ENCODE measurements at regions not wholly inside any gene's neighbourhood (a gene's known extent, or its start where the extent isn't known, plus 50 kb on each side); places are given as distances from the start of the nearest gene placed in this dataset.

- DNase-seq (no peak), ATAC-seq (ENCODE audit: poor library complexity) (peak; percentile 66)
- intact Hi-C loops (cut with DNase I), result no loop called here
These were observed 419.4 kb downstream of the C6orf118 start for GRCh38 chr6:164889980-164890379.

GRCh38 chr6:164887660-164888059 is 421.7 kb downstream of the C6orf118 start:
- ATAC-seq (ENCODE audit: poor library complexity), result no peak
- DNase-seq, result no peak
- intact Hi-C loops (cut with DNase I), result no loop called here

- no peak for DNase-seq
- intact Hi-C loops (cut with DNase I), result no loop called here
- ATAC-seq (ENCODE audit: poor library complexity), result no peak
These were observed 427.2 kb downstream of the C6orf118 start for GRCh38 chr6:164882236-164882635.

GRCh38 chr6:164871783-164872182 is 437.6 kb downstream of the C6orf118 start:
- DNase-seq, result no peak
- intact Hi-C loops (cut with DNase I), result no loop called here
- no peak for ATAC-seq (ENCODE audit: poor library complexity)

GRCh38 chr6:164870164-164870563 is 439.2 kb downstream of the C6orf118 start:
- ATAC-seq (ENCODE audit: poor library complexity) (no peak), DNase-seq (no peak)
- intact Hi-C loops (cut with DNase I), result no loop called here

GRCh38 chr6:164861967-164862366 is 447.4 kb downstream of the C6orf118 start:
- intact Hi-C loops (cut with DNase I), result no loop called here
- ATAC-seq (ENCODE audit: poor library complexity) (no peak), DNase-seq (no peak)

- intact Hi-C loops (cut with DNase I), result no loop called here
- ATAC-seq (ENCODE audit: poor library complexity), result peak; percentile 68
- no peak for DNase-seq
These were observed 449.6 kb downstream of the C6orf118 start for GRCh38 chr6:164859816-164860215.

- intact Hi-C loops (cut with DNase I), result no loop called here
- ATAC-seq (ENCODE audit: poor library complexity), result no peak
These were observed 453.3 kb downstream of the C6orf118 start for GRCh38 chr6:164856138-164856537.

GRCh38 chr6:164855281-164855680 is 454.1 kb downstream of the C6orf118 start:
- intact Hi-C loops (cut with DNase I), result no loop called here
- ATAC-seq (ENCODE audit: poor library complexity), result no peak
- no peak for DNase-seq

More at GRCh38 chr6:164856138-164856537, 453.3 kb downstream of the C6orf118 start:
- no peak for DNase-seq

- no peak for ATAC-seq (ENCODE audit: poor library complexity)
These were observed 454.9 kb downstream of the C6orf118 start for GRCh38 chr6:164854526-164854925.

GRCh38 chr6:164845773-164846172 is 463.6 kb downstream of the C6orf118 start:
- DNase-seq, result no peak
- peak; percentile 60 for ATAC-seq (ENCODE audit: poor library complexity)
- intact Hi-C loops (cut with DNase I), result no loop called here

More at GRCh38 chr6:164854526-164854925, 454.9 kb downstream of the C6orf118 start:
- no peak for DNase-seq
- intact Hi-C loops (cut with DNase I), result no loop called here

- intact Hi-C loops (cut with DNase I), result no loop called here
- ATAC-seq (ENCODE audit: poor library complexity) (no peak), DNase-seq (no peak)
These were observed 467.3 kb downstream of the C6orf118 start for GRCh38 chr6:164842085-164842484.

- intact Hi-C loops (cut with DNase I), result no loop called here
- DNase-seq, result no peak
- ATAC-seq (ENCODE audit: poor library complexity), result no peak
These were observed 471.3 kb downstream of the C6orf118 start for GRCh38 chr6:164838068-164838615.

GRCh38 chr6:164836486-164836885 is 472.9 kb downstream of the C6orf118 start:
- intact Hi-C loops (cut with DNase I), result no loop called here
- DNase-seq (no peak), ATAC-seq (ENCODE audit: poor library complexity) (no peak)

GRCh38 chr6:164832410-164832809 is 477.0 kb downstream of the C6orf118 start:
- intact Hi-C loops (cut with DNase I), result no loop called here
- DNase-seq (no peak), ATAC-seq (ENCODE audit: poor library complexity) (peak; percentile 51)

GRCh38 chr6:164827537-164827936 is 481.9 kb downstream of the C6orf118 start:
- ATAC-seq (ENCODE audit: poor library complexity) (no peak), DNase-seq (no peak)
- intact Hi-C loops (cut with DNase I), result no loop called here

GRCh38 chr6:164826831-164827468 is 482.5 kb downstream of the C6orf118 start:
- intact Hi-C loops (cut with DNase I), result no loop called here
- ATAC-seq (ENCODE audit: poor library complexity), result no peak

GRCh38 chr6:164825386-164825785 is 484.0 kb downstream of the C6orf118 start:
- intact Hi-C loops (cut with DNase I), result no loop called here
- ATAC-seq (ENCODE audit: poor library complexity) (no peak), DNase-seq (no peak)

More at GRCh38 chr6:164826831-164827468, 482.5 kb downstream of the C6orf118 start:
- DNase-seq, result no peak

GRCh38 chr6:164817662-164818061 is 491.7 kb downstream of the C6orf118 start:
- ATAC-seq (ENCODE audit: poor library complexity) (no peak), DNase-seq (no peak)
- intact Hi-C loops (cut with DNase I), result no loop called here

- intact Hi-C loops (cut with DNase I), result no loop called here
- ATAC-seq (ENCODE audit: poor library complexity) (no peak), DNase-seq (no peak)
These were observed 496.7 kb downstream of the C6orf118 start for GRCh38 chr6:164812706-164813105.

GRCh38 chr6:164807125-164807524 is 502.3 kb downstream of the C6orf118 start:
- intact Hi-C loops (cut with DNase I), result no loop called here
- DNase-seq, result no peak
- ATAC-seq (ENCODE audit: poor library complexity), result no peak
